GM12874 (cell line): ENCODE measurements at regions not wholly inside any gene's neighbourhood (a gene's known extent, or its start where the extent isn't known, plus 50 kb on each side); places are given as distances from the start of the nearest gene placed in this dataset.

Experiments
- TF ChIP-seq, protein P1 (sequence below): IDR thresholded peaks from 2 replicates; pipeline ENCODE4 v1.5.1; 2011; ENCODE audit warnings: low read depth, mild to moderate bottlenecking, control low read depth, low read length, moderate library complexity; ENCODE audit not compliant: insufficient read depth

DNA sequence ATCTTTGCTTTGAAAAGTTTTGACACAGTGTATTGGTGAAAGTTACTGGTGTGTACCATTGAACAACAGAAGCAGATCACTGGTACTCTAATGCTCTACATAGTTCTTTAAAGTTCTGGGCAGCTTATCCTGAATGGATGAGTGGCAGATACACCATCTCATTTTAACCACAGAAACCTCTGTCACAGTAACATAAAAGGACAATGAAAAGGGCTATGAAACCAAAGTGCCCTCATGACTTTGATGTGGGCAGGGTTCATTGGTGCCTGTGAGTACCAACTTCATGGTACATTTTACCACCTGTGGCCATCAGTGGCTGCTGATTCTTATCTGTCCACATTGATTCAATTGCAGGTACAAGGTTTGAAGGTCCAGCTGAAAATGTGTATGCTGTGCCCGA lies 285.7 kb upstream of the PREP start:
- TF ChIP-seq, protein P1, sequence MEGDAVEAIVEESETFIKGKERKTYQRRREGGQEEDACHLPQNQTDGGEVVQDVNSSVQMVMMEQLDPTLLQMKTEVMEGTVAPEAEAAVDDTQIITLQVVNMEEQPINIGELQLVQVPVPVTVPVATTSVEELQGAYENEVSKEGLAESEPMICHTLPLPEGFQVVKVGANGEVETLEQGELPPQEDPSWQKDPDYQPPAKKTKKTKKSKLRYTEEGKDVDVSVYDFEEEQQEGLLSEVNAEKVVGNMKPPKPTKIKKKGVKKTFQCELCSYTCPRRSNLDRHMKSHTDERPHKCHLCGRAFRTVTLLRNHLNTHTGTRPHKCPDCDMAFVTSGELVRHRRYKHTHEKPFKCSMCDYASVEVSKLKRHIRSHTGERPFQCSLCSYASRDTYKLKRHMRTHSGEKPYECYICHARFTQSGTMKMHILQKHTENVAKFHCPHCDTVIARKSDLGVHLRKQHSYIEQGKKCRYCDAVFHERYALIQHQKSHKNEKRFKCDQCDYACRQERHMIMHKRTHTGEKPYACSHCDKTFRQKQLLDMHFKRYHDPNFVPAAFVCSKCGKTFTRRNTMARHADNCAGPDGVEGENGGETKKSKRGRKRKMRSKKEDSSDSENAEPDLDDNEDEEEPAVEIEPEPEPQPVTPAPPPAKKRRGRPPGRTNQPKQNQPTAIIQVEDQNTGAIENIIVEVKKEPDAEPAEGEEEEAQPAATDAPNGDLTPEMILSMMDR, result no peak

DNA sequence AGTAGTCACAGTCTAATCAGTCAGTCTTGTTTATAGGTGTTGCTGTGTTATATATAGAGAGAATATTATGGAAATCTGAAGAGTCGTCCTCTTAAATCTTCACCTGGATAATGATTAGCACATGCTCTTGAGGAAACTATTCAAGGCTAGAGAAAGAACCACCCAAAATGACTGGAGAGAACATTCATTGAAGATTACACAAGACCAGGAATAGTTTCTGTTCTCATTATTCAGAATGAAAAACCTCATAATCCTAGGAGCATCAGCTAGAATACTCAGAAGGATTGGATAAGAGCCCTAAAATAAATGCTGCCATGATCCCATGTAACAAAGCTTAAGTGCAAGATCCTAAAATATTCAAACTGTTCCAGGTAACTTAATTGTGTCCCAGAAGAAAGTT lies 278.2 kb upstream of the PREP start:
- TF ChIP-seq, protein P1, result no peak

DNA sequence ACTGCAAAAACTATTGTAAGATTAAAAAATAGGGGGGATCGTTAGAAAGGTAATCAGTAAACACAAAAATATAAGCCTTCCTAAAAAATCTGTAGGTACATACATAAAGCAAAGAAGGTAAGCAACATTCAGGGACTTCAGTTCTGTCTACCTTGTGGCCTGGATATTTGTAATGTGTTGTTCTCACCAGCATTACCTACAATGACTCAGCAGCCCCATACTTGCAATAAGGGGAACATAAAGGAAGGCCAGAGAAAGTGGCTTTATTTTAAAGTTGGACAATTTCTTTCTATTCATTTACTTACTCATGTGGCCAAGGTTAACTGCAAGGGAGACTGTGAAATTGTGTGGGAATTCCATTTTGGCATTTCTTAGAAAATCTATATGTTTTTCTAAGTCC lies 277.2 kb upstream of the PREP start:
- TF ChIP-seq, protein P1, result no peak

DNA sequence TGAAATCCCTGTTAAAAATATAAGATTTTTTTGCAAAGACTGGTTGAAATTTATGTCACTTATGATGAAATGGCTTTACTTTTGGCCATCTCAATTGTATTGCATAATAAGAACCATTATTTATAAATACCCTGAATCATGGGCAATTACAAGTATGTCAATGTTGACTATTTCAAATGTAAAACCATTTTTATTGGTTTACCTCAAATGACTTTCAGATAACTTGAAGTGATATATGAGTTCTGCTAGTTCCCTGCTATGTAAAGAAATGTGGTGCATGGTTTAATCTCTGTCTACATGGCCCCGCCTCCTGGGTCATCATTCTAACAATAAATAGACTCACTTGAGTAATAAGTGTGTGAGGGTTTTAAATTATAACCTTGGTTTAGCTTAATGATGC lies 275.6 kb upstream of the PREP start:
- TF ChIP-seq, protein P1, result no peak

DNA sequence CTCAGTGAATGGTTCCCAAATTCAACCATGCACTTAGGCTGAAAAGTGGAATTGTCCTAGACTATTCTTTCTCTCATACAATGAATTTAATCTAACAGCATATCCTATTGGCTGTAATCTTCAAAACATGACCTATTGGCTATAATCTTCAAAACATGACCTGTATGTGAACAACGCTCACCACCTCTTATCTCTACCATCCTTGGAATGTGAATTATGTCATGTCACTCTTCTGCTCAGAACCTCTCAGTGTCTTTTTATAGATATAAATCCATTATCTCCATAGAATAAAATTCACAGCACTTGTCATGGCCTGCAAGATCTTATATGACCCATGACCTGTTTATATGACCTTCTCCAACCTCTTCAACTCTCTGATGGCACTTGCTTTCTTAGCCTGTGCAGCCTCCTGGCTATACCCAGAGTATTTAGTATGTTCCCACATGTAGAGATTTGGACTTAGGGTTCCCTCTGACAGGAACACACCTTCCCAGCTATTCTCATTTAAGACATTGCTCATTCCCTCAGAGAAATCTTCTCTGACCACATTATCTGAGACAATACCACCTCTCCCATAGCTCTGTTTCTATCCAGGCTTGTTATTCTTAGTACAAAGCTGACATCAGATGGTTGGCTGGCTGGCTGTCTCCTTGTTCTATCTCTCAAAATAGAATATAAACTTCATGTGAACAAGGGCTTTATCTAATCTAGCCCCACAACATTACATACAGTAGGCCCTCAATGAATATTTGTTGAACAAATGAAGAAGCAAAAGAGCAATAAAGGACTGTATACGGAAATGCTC lies 275.0 kb upstream of the PREP start:
- TF ChIP-seq, protein P1, result no peak

- TF ChIP-seq, protein P1, result no peak
Observed at GRCh38 chr6:105676857-105677256, 274.0 kb upstream of the PREP start.

DNA sequence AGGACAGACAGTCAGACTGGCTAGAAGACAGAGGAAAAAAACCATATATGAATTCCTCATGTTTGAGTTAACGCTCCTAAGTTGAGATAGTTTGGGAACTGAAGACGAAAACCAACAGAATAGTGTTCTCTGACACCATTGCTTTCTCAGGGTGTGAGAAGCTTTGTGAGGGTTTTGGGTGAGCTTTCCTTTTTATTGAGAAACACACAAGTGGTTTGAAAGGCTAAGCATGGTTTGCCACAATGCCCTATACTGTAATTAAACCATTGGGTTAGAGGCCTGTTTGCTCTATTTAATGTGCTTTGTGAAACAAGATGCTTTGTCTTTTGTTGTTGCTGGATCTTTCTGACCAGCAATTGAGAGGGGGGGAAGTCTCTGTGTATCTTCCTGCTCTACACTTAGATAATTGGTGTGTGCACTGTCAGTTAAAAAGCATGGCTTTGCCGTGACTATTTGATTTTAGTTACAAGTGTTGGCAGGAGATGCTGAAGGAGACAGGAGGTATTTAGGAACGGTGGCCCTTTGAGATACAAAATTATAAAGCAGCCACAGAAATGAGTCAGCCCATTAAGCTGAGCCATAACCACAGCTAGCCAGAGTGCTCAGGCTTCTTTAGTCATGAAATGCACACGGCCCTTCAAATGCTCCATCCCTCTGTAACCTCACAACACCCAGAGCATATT lies 273.0 kb upstream of the PREP start:
- TF ChIP-seq, protein P1, result no peak
